Activated naive CD8-positive, alpha-beta T cell treated with anti-CD3 and anti-CD28 coated beads, Interleukin-2, amount 10 ng/mL, durations not matched to agents 7 days and 5 days (primary cell): ENCODE measurements at regions not wholly inside any gene's neighbourhood (a gene's known extent, or its start where the extent isn't known, plus 50 kb on each side); places are given as distances from the start of the nearest gene placed in this dataset.
A peak's percentile ranks its signal among the peaks of the same experiment; 100 is the strongest.
"Not testable (repeated sequence)": the region's sequence is repeated elsewhere in the genome, so short reads cannot be mapped to it uniquely, and the experiment has no call there.

Experiments used
- ATAC-seq: fragments of 150-1000 bp; cut with Tn5 transposase; one replicate; pipeline ENCODE4 v1.10.0; 2021; ENCODE audit warnings: low read depth, moderate library complexity
- POLR2A ChIA-PET: fragments of 350-600 bp; sonication (Branson Sonifier 250); formaldehyde crosslinking; loops from one replicate; lab custom pipeline; 2021; ENCODE audit warnings: antibody characterized with exemption; lab: Charles Lee
- DNase-seq: peaks from one replicate; pipeline ENCODE4 v3.0.0; 2021
- H3K27ac Mint-ChIP-seq: one replicate; pipeline ENCODE4 v1.8.0; 2022; ENCODE audit warnings: mild to moderate bottlenecking, mixed read lengths
- H3K27me3 Mint-ChIP-seq: one replicate; pipeline ENCODE4 v1.8.0; 2022; ENCODE audit warnings: mild to moderate bottlenecking, moderate library complexity, mixed read lengths
- H3K36me3 Mint-ChIP-seq: one replicate; pipeline ENCODE4 v1.8.0; 2021; ENCODE audit warnings: mild to moderate bottlenecking, mixed read lengths
- H3K4me1 Mint-ChIP-seq: one replicate; pipeline ENCODE4 v1.8.0; 2021; ENCODE audit warnings: mixed read lengths
- H3K4me3 Mint-ChIP-seq: one replicate; pipeline ENCODE4 v1.8.0; 2022; ENCODE audit warnings: mild to moderate bottlenecking, moderate library complexity, mixed read lengths
- H3K9me3 Mint-ChIP-seq: one replicate; pipeline ENCODE4 v1.8.0; 2021; ENCODE audit warnings: mixed read lengths

- DNase-seq, result not testable (repeated sequence)
Observed at GRCh38 chr20:30499716-30500446, 757.6 kb upstream of the DEFB115 start.

DNA sequence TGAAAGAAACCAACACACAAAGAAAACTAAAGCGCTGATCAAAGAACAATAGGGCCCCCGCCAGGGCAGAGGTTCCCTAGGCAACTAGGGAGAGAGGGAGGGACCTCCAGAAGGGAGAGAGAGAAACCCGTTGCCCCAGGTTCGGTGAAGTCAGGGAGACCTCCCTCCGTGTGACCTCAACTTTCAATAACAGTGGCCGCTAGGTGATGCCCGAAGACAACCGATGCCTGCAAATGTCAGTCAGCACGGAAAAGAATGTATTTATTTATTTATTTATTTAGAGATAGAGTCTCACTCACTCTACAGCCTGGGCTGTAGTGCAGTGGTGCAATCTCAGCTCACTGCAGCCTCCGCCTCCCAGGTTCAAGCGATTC, 757.0 kb upstream of the DEFB115 start:
- ATAC-seq, H3K36me3 Mint-ChIP-seq, H3K9me3 Mint-ChIP-seq, DNase-seq, H3K27ac Mint-ChIP-seq, H3K27me3 Mint-ChIP-seq, POLR2A ChIA-PET, H3K4me3 Mint-ChIP-seq, H3K4me1 Mint-ChIP-seq: not testable (repeated sequence)

More at GRCh38 chr20:30499716-30500446, 757.6 kb upstream of the DEFB115 start:
- H3K4me1 Mint-ChIP-seq, H3K9me3 Mint-ChIP-seq, H3K36me3 Mint-ChIP-seq, H3K4me3 Mint-ChIP-seq, POLR2A ChIA-PET, H3K27me3 Mint-ChIP-seq, ATAC-seq: not testable (repeated sequence)
- peak overlapping the region; percentile 53 for H3K27ac Mint-ChIP-seq

DNA sequence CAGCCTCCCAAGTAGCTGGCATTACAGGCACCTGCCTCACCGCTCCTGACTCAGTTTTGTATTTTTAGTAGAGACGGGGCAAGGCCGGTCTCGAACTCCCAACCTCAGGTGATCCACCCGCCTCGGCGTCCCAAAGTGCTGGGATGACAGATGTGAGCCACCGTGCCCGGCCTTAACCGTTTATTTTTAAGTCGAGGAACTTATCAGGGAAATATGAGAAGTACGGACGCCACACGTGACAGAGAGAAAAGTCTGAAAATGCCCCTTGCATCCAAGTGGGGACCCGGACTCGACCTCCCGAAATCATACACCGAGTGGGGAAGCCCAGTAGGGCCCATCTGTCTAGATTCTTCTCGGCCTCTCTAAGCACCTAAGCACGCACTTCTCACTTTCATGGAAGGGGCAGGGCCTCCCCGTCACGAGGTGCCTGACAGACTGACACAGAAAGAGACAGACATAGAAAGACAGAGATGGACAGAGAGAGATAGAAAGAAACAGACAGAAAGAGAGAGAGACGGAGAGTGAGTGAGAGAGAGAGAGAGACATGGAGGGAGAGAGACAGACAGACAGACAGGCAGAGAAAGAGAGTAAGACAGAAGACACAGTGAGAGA, 756.5 kb upstream of the DEFB115 start:
- no peak overlapping the region for H3K4me3 Mint-ChIP-seq
- ATAC-seq, result no peak
- POLR2A ChIA-PET, result no interaction called here

GRCh38 chr20:30502670-30503069, 754.8 kb upstream of the DEFB115 start:
- no peaks in the 10 kb centered on the region for H3K36me3 Mint-ChIP-seq

More for the DNA sequence above, 756.5 kb upstream of the DEFB115 start:
- Mint-ChIP-seq H3K9me3 (no peaks in the 10 kb centered on the region), H3K4me1 (peaks cover 2% of the 10 kb centered on the region), H3K27ac (no peak overlapping the region), H3K36me3 (no peaks in the 10 kb centered on the region), H3K27me3 (no peaks in the 10 kb centered on the region)
- DNase-seq, result no peak

DNA sequence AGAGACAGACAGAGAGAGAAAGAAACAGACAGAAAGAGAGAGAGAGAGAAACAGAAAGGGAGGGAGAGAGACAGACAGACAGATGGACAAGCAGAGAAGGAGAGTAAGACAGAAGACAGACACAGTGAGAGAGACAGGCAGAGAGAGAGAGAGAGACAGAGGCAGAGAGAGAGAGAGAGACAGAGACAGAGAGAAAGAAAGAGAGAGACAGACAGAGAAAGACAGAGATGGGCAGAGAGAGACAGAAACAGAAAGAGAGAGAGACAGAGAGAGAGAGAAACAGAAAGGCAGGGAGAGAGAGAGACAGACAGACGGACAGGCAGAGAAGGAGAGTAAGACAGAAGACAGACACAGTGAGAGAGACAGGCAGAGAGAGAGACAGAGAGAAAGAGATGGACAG, 754.3 kb upstream of the DEFB115 start:
- H3K4me1 Mint-ChIP-seq, H3K9me3 Mint-ChIP-seq, DNase-seq, H3K27ac Mint-ChIP-seq, H3K27me3 Mint-ChIP-seq, ATAC-seq, H3K4me3 Mint-ChIP-seq, POLR2A ChIA-PET, H3K36me3 Mint-ChIP-seq: not testable (repeated sequence)

More at GRCh38 chr20:30502670-30503069, 754.8 kb upstream of the DEFB115 start:
- POLR2A ChIA-PET, result no interaction called here
- DNase-seq (no peak), ATAC-seq (no peak)
- Mint-ChIP-seq H3K4me1 (peaks cover 2% of the 10 kb centered on the region), H3K9me3 (no peaks in the 10 kb centered on the region), H3K27ac (no peak overlapping the region), H3K4me3 (no peak overlapping the region), H3K27me3 (no peaks in the 10 kb centered on the region)

DNA sequence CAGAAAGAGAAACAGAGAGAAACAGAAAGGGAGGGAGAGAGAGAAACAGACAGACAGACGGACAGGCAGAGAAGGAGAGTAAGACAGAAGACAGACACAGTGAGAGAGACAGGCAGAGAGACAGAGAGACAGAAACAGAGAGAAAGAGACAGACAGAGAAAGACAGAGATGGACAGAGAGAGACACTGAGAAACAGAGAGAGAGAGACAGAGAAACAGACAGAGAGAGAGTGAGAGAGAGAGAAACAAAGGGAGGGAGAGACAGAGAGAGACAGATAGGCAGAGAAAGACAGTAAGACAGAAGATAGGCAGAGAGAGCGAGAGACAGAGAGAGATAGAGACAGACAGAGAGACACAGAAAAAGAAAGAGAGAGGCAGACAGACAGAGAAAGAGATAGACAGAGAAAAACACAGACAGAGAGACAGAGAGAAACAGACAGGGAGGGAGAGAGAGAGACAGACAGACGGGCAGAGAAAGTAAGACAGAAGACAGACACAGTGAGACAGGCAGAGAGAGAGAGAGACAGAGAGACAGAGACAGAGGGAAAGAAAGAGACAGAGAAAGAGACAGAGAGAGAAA, 753.4 kb upstream of the DEFB115 start:
- Mint-ChIP-seq H3K36me3 (no peaks in the 10 kb centered on the region), H3K4me3 (no peak overlapping the region), H3K27me3 (no peaks in the 10 kb centered on the region), H3K9me3 (peaks cover 7% of the 10 kb centered on the region), H3K27ac (no peak overlapping the region), H3K4me1 (peaks cover 2% of the 10 kb centered on the region)
- DNase-seq (no peak), ATAC-seq (no peak)
- POLR2A ChIA-PET, result no interaction called here

GRCh38 chr20:30505566-30505965, 751.9 kb upstream of the DEFB115 start:
- no peak overlapping the region for H3K27ac Mint-ChIP-seq
- peaks cover 9% of the 10 kb centered on the region for H3K9me3 Mint-ChIP-seq
- H3K4me3 Mint-ChIP-seq, result no peak overlapping the region
- ATAC-seq, result no peak
- no peaks in the 10 kb centered on the region for H3K27me3 Mint-ChIP-seq
- H3K36me3 Mint-ChIP-seq, result peaks cover 2% of the 10 kb centered on the region
- POLR2A ChIA-PET, result no interaction called here
- no peaks in the 10 kb centered on the region for H3K4me1 Mint-ChIP-seq
- no peak for DNase-seq

DNA sequence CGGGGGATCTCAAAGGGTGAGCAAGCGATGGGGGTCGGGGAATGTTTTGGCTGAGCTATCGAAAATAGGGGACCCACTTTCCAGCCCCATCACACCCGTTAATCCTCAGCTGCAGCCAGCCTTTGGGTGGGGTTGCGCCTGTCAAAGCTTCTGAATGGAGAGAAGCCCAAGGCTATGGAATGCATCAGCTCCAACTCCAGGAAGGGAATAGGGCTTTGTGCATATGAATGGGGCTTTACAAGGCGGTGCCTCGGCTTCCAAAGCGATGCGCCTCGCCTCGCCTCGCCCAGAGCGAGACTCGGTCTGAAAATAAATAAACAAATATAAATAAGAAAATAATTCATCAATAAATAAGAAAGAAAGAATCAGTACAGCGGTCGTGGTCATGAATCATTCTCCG, 751.4 kb upstream of the DEFB115 start:
- H3K4me3 Mint-ChIP-seq, result no peak overlapping the region
- no peaks in the 10 kb centered on the region for H3K4me1 Mint-ChIP-seq
- H3K36me3 Mint-ChIP-seq, result peaks cover 2% of the 10 kb centered on the region
- POLR2A ChIA-PET, result no interaction called here
- H3K27ac Mint-ChIP-seq, result no peak overlapping the region
- no peak for DNase-seq
- ATAC-seq, result no peak
- peaks cover 12% of the 10 kb centered on the region for H3K9me3 Mint-ChIP-seq
- no peaks in the 10 kb centered on the region for H3K27me3 Mint-ChIP-seq

DNA sequence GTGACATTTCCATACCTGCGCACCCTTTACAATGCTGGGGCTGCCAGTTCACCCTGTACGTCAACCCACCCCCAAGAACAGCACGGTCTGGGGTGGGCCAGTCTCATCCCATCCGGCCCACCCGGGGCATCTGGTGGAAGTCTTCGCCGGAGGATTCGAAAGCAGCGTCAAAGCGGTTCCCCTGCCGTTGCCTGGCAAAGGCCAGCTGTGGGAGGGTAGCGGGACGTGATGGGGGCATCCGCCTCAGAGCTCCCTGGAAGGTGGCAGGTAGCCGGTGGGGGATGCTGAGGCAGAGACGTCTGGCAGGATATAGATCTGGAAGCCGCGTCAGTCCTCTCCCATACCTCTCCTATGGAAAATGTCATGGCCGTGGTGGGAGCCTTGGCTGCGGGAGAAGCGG, 749.1 kb upstream of the DEFB115 start:
- H3K36me3 Mint-ChIP-seq, DNase-seq, POLR2A ChIA-PET, H3K4me1 Mint-ChIP-seq, H3K27ac Mint-ChIP-seq, H3K27me3 Mint-ChIP-seq, H3K4me3 Mint-ChIP-seq, ATAC-seq: not testable (repeated sequence)
- peaks cover 17% of the 10 kb centered on the region for H3K9me3 Mint-ChIP-seq

DNA sequence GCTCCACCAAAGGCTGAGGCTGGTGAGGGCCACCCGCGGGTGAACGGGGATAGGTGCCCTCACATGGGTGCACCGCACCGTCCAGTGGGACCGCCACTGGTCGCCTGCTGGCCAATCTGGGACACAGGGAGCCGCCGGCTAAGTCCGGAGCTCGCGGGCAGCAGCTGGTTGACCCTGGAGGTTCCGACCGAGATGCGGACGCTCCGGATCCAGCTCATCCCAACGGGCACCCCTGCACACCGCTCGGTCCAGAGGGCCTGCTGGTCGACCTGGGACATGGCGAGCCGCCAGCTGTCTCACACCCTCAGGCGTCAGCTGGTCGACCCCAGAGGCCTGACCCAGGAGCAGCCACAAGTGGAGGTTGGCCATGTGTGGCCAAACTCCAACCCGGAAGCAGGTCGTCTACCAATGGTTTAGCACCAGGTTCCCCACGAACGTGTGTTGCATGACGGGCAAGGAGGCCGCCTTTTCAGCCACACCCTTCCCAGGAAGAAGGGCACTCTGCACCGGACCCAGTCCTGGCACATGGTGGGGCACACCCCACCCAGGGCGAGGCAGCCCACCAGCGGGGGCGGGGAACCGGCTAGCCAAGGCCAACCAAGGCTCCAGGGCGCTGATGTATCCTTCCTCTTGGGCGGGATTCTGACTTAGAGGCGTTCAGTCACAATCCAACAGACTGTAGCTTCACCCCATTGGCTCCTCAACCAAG, 746.0 kb upstream of the DEFB115 start:
- no peaks in the 10 kb centered on the region for H3K4me1 Mint-ChIP-seq
- H3K9me3 Mint-ChIP-seq, result peaks cover 29% of the 10 kb centered on the region
- H3K4me3 Mint-ChIP-seq, result no peak overlapping the region
- peaks cover 2% of the 10 kb centered on the region for H3K36me3 Mint-ChIP-seq
- POLR2A ChIA-PET, result no interaction called here
- DNase-seq (no peak), ATAC-seq (no peak)
- peaks cover 2% of the 10 kb centered on the region for H3K27me3 Mint-ChIP-seq
- H3K27ac Mint-ChIP-seq, result no peak overlapping the region

DNA sequence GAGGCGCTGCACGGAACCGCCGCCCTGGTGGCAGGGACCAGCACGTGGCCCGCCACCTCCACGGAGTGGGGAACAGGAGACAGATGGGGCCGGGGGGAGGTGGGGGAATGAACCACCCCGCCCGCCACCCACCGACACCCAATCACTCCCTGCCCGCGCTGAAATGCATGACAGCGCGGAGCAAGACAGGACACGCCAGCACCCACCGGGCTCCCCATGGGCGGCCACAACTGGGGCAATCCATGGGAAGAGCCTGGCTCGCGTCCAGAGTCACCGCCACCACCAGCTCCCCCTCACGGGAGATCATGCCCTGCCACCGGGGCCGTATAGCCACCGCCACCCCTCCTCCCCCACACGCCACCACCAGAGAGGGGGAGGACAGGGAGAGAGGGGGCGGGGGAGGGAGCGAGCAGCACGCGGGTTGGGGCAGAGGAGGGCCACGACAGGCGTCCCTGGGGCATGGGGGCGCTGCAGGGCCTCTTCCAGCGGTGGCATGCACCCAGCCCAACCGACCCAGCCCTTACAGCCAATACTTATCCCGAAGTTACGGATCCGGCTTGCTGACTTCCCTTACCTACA, 744.3 kb upstream of the DEFB115 start:
- Mint-ChIP-seq H3K4me3 (no peak overlapping the region), H3K9me3 (peaks cover 29% of the 10 kb centered on the region), H3K36me3 (peaks cover 2% of the 10 kb centered on the region), H3K27ac (no peak overlapping the region), H3K4me1 (no peaks in the 10 kb centered on the region), H3K27me3 (peaks cover 2% of the 10 kb centered on the region)
- POLR2A ChIA-PET, result no interaction called here
- ATAC-seq (no peak), DNase-seq (no peak)

DNA sequence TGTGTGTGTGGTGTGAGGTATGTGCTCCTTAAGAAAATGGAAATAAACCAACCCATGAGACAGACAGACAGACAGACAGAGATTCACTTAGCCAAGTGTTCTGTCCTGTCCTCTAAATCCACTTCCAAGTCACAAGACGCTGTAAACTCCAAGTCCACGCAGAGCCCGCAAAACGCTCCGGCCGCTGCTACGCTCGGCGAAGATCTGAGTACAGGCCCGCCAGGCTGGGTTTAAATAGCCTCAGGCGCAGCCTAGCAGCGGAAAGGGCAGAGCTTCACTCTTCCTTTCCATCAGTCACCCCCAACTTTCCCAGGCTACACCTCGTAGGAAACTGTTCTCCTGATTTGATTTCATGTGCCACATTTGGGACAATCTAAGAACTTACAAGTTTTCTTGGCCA, 741.5 kb upstream of the DEFB115 start:
- ATAC-seq, POLR2A ChIA-PET, H3K4me1 Mint-ChIP-seq, H3K36me3 Mint-ChIP-seq, DNase-seq, H3K4me3 Mint-ChIP-seq, H3K27me3 Mint-ChIP-seq, H3K27ac Mint-ChIP-seq: not testable (repeated sequence)
- H3K9me3 Mint-ChIP-seq, result peaks cover 18% of the 10 kb centered on the region

GRCh38 chr20:30518906-30519305, 738.6 kb upstream of the DEFB115 start:
- POLR2A ChIA-PET, H3K9me3 Mint-ChIP-seq, ATAC-seq, H3K36me3 Mint-ChIP-seq, DNase-seq, H3K27ac Mint-ChIP-seq, H3K4me3 Mint-ChIP-seq, H3K27me3 Mint-ChIP-seq, H3K4me1 Mint-ChIP-seq: not testable (repeated sequence)
